ENCODE measurements at regions not wholly inside any gene's neighbourhood (a gene's known extent, or its start where the extent isn't known, plus 50 kb on each side); places are given as distances from the start of the nearest gene placed in this dataset.
"Not testable (repeated sequence)": the region's sequence is repeated elsewhere in the genome, so short reads cannot be mapped to it uniquely, and the experiment has no call there.

DNA sequence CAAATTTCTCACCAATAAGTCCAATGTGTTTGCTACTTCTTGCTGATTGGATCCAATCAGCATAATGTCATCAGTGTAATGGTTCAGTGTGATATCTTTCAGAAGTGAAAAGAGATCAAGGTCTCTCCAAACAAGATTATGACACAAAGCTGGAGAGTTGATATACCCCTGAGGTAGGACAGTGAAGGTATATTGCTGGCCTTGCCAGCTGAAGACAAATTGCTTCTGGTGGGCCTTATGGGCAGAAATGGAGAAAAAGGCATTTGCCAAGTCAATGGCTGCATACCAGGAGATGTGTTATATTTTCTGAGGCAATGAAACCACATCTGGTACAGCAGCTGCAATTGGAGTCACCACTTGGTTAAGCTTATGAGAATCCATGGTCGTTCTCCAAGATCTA, 131.7 kb upstream of the PCBD1 start:
- not testable (repeated sequence) for DNase-seq (ENCODE audit: low read depth)

GRCh38 chr10:71021402-71021801, 133.0 kb upstream of the PCBD1 start:
- DNase-seq (ENCODE audit: low read depth) = no peak

DNA sequence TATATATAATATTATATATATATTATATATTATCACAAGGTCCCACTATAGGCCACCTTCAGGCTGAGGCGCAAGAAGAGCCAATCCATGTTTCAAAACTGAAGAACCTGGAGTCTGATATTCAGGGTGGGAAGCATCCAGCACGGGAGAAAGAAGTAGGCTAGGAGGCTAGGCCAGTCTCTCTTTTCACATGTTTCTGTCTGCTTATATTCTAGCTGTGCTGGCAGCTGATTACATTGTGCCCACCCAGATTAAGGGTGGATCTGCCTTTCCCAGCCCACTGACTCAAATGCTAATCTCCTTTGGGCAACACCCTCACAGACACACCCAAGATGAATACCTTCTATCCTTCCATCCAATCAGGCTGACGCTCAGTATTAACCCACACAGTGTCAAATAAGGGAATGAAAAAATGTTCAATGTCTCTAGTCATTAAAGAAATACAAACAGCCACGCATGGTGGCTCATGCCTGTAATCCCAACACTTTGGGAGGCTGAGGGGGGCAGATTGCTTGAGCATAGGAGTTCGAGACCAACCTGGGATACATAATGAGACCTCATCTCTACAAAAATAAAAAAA, 135.4 kb upstream of the PCBD1 start:
- DNase-seq (ENCODE audit: low read depth) = no peak

DNA sequence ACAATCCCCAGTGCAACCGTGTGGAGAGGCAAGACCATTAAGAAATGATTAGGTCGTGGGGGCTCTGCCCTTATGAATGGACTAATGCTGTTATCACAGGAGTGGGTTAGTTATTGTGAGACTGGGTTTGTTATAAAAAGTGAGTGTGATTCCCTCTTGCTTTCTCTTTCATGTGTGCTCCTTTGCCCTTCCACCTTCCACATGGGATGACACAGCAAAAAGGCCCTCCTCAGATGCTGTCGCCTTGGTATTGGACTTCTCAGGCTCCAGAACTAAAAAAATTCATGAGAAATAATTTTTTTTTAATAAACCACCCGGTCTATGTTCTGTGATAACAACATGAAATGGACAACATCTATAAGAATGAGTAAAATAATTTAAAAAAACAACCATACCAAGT, 136.1 kb upstream of the PCBD1 start:
- no peak for DNase-seq (ENCODE audit: low read depth)

GRCh38 chr10:71025535-71025934, 137.2 kb upstream of the PCBD1 start:
- DNase-seq (ENCODE audit: low read depth) = no peak

- no peak for DNase-seq (ENCODE audit: low read depth)
Observed at GRCh38 chr10:71028066-71028465, 139.7 kb upstream of the PCBD1 start.

DNA sequence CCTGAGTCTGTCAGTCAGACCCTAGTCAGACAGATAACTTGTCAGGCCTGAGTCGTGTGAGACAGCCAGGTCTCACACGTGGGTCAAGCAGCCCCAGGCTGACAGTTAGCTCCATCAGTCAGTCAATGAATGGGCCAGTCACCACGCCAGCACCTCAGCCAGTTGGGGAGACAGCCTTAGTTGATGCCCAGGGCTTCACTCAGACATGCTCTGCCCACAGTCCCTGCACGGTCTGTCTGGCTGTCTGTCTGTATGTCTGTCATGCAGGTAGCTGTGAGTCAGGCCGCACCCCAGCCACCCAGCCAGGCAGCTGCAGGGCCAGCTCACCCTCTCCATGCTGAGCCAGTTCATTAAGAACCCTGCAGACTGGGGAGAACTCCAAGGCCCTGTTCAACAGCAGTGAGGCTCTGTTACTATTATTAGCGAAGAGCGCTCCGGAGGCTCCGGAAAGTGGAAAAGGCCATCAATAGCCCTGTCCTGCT, 141.1 kb upstream of the PCBD1 start:
- DNase-seq (ENCODE audit: low read depth) = no peak

DNA sequence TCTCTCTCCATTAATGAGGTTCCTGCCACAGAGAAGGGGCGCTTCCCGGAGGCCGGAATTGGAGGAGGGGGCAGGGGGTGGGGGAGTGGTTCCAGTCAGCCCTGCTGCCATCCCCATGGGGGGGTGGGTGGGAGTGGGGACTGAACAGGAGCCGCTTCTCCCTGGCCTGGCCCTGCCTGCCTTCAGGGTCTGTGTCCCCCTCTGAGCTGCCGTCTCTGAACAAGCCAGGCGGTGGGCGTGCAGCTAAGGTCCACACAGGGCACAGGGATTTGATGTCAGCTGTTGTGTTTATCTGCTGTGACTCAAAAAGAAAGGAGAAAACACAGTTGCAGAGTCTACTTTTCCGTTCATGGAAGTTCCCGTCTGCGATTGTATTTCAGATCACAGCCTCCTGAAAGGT, 141.5 kb upstream of the PCBD1 start:
- DNase-seq (ENCODE audit: low read depth) = no peak

DNA sequence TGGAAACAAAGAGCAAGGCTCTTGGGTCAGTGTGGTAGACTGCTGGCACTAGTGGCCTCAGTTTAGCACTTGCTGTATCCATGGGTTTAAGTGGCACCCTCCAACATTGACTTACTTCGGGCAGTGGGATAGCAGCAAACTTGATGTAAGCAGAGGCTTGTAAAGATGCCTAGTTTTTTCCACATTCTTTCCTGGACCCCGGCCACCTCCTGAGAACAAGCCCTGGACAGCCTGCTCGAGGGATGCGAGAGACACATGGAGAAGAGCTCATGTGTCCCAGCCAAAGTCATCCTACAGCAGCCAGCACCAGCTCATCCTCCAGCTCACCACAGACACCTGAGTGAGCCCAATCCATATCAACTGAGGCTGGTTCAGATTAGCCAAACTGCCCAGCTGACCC, 142.7 kb upstream of the PCBD1 start:
- DNase-seq (ENCODE audit: low read depth) = no peak

- peak; percentile 31 for DNase-seq (ENCODE audit: low read depth)
Observed at GRCh38 chr10:71031603-71032002, 143.2 kb upstream of the PCBD1 start.

DNA sequence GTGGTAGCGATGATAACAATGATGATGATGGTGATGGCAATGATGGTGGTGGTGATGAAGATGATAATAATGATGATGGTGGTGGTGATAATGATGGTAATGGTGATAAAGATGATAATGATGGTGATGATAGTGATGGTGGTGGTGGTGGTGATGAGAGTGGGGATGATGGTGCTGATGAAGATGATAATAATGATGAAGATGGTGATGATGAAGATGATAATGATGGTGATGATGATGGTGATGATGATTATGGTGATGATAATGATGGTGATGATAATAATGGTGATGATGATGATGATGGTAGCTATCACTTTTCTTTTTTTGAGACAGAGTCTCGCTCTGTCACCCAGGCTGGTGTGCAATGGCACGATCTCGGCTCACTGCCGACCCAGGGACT, 144.5 kb upstream of the PCBD1 start:
- no peak for DNase-seq (ENCODE audit: low read depth)

DNA sequence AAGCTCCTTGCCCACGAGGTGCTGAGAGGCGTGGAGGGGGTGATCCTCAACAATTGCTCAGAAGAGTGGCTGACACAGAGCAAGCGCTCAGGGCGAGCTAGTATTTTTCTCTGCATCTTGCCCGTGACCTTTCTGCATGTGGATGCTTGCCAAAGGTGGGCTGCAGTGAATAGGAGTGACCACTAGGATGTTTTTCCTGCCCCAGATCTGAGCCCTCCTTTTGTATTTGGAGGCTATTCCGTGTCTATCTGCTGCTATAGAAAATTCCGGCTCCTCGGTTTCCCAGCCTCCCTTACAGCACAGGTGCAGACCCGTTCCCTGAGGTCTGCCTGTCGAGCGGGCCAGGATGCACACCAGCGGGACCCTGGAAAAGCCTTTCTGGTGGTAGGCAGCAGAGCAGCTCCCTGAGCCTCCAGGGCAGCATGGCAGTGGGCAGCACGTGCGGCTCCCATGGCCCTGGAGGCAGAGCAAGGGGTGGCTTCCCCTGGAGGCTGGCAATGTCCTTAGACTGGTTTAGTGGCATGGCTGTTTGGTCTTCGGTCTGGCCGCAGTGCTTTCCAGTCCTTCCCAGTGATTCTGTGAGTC, 145.1 kb upstream of the PCBD1 start:
- DNase-seq (ENCODE audit: low read depth) = no peak

GRCh38 chr10:71035511-71036296, 147.3 kb upstream of the PCBD1 start:
- no peak for DNase-seq (ENCODE audit: low read depth)

DNA sequence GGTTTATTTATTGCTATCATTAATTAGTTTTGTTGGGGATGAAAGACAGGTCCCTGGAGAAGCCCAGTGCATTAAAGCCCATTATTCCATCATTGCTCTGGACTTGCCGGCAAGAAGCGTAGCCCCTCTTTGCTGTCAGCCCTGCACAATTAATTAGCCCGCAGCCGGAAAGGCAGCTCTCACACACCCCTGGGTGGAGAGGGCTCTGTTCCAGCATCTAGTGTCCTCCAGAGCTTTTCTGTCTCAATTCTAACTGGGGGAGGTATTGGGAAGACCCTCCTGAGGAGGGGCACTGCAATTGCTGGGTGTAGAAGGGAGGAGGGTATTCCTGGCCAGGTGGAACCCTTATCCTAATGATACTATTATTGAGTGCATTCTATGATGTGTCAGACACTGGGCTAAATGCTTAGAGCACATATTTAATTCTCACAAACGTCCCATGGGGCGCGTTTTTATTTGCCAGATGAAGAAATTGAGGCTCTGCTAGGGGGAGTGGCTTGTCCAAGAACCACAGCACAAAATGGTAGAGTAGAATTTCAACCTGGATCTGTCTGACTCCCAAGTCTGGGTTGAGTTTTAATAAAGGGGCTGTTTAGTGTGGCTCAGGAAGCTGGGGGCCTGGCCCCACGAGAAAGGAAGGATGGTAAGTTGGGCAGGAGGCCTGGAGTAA, 148.1 kb upstream of the PCBD1 start:
- no peak for DNase-seq (ENCODE audit: low read depth)

GRCh38 chr10:71038091-71038633, 149.8 kb upstream of the PCBD1 start:
- no peak for DNase-seq (ENCODE audit: low read depth)

DNA sequence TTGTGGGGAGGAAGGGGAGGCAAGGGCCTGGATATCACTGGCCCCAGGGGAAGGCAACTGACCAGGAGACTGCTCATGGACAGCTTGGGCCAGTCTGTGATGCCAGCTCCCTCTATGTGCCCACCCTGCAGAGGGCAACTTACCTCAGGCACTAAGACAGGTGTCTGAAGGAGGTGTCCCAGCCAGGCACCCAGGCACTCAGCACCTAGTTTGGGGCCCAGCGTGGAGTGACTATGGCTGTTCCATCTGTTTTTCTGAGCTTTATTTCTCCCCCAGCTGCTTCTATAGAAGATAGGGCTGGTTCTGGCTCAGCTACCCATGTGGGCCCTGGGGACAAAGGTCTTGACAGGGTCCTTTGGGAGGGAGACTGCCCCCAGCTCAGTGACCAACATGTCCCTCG, 150.6 kb upstream of the PCBD1 start:
- no peak for DNase-seq (ENCODE audit: low read depth)

GRCh38 chr10:71039551-71039950, 151.2 kb upstream of the PCBD1 start:
- DNase-seq (ENCODE audit: low read depth) = no peak

GRCh38 chr10:71040343-71040742, 152.0 kb upstream of the PCBD1 start:
- no peak for DNase-seq (ENCODE audit: low read depth)

- no peak for DNase-seq (ENCODE audit: low read depth)
Observed at GRCh38 chr10:71040846-71041605, 152.7 kb upstream of the PCBD1 start.

GRCh38 chr10:71042216-71042615, 153.9 kb upstream of the PCBD1 start:
- DNase-seq (ENCODE audit: low read depth) = no peak

- no peak for DNase-seq (ENCODE audit: low read depth)
Observed at GRCh38 chr10:71042699-71043098, 154.3 kb upstream of the PCBD1 start.

Measured in LHCN-M2 (cell line).